AG09309 (cell line): ENCODE measurements at regions not wholly inside any gene's neighbourhood (a gene's known extent, or its start where the extent isn't known, plus 50 kb on each side); places are given as distances from the start of the nearest gene placed in this dataset.

Experiments used
- DNase-seq: peaks from one replicate; pipeline ENCODE4 v3.0.0-alpha.2; 2010; ENCODE audit warnings: low read depth
- H3K4me3 ChIP-seq: 2 replicates; pipeline ENCODE4 v1.5.1; 2011; ENCODE audit warnings: mild to moderate bottlenecking, low read depth, low read length, moderate library complexity; ENCODE audit not compliant: control insufficient read depth
- TF ChIP-seq, protein P1 (sequence below): IDR thresholded peaks from 2 replicates; pipeline ENCODE4 v1.5.1; 2011; ENCODE audit warnings: mild to moderate bottlenecking, low read depth, low read length, inconsistent platforms; ENCODE audit not compliant: insufficient read depth, control insufficient read depth; ENCODE audit errors: missing control alignments

DNA sequence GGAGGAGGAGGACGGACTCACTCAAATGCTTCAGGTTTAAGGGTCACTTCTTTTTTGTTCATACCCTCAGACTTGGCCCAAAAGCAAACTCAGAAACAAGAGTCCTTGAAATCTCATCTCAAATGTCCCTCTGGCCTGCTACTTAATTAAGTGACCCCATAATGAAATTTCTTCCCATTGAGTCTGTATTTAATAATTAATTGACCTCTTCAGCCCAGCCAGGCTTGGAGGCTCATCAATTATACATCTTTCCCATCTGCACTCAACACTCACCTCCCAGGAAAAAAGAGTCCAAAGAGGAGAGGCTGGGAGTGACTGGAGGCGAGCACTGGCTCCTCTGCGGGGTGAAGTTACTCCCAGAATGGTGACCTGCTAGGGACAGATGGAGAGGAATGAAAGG, 90.5 kb upstream of the EYA2 start:
- TF ChIP-seq, protein P1, sequence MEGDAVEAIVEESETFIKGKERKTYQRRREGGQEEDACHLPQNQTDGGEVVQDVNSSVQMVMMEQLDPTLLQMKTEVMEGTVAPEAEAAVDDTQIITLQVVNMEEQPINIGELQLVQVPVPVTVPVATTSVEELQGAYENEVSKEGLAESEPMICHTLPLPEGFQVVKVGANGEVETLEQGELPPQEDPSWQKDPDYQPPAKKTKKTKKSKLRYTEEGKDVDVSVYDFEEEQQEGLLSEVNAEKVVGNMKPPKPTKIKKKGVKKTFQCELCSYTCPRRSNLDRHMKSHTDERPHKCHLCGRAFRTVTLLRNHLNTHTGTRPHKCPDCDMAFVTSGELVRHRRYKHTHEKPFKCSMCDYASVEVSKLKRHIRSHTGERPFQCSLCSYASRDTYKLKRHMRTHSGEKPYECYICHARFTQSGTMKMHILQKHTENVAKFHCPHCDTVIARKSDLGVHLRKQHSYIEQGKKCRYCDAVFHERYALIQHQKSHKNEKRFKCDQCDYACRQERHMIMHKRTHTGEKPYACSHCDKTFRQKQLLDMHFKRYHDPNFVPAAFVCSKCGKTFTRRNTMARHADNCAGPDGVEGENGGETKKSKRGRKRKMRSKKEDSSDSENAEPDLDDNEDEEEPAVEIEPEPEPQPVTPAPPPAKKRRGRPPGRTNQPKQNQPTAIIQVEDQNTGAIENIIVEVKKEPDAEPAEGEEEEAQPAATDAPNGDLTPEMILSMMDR = no peak
- H3K4me3 ChIP-seq = no peak overlapping the region
- DNase-seq = no peak

DNA sequence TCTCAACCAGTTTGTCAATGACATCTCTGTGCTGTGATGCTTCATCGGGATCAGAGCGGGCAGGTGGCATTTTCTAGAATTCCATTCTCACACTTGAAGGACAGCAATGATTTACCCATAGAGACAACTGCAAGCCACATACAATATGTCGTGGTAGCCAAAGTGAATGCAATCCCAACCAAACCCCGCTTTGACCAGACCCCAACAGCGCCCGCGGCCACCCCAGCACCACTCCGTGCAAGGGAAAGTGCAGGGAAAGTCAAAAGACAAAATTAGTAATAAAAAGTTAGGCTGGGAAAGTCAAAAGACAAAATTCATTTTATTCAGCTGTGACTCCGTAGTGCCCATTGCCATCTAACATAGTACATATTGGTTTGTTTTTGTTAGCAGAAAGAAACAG, 88.8 kb upstream of the EYA2 start:
- TF ChIP-seq, protein P1 = no peak
- no peak overlapping the region for H3K4me3 ChIP-seq
- no peak for DNase-seq

DNA sequence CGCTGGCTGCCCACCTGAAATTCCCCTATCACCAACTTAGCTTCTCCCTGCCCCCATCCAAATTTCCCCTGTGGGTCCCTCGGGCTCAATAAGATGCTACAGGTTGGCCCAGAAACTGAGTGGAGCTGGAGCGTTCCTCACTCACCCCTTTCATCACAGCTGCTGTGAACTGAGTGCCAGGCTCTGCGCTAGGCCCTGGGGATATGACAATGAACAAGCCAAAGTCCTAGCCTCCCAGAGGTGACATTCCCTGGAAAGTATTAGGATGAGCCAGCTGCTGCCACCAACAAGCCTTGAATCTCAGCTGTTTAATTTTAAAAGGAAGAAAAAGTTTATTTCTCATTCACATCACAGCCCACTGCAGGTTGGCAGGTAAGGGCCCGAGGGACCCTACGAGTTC, 86.6 kb upstream of the EYA2 start:
- DNase-seq = no peak
- TF ChIP-seq, protein P1 = no peak
- no peak overlapping the region for H3K4me3 ChIP-seq

DNA sequence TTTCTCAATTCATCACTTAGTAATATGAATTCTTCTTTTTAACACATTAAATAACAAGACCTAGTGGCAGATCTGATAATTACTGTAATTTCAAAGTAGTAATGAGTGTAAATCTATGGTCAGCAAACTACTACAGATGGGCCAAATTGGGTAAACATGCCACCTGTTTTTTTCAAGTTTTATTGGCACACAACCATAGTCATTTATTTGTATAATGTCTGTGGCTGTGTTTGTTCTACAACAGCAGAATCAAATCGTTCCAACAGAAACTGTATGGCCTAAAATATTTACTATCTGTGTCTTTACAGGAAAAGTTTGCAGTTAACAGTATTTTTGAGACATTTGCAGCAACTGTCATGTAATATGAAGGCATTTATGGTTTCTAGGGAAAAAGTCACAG, 86.1 kb upstream of the EYA2 start:
- H3K4me3 ChIP-seq = no peak overlapping the region
- DNase-seq = no peak
- TF ChIP-seq, protein P1 = no peak

DNA sequence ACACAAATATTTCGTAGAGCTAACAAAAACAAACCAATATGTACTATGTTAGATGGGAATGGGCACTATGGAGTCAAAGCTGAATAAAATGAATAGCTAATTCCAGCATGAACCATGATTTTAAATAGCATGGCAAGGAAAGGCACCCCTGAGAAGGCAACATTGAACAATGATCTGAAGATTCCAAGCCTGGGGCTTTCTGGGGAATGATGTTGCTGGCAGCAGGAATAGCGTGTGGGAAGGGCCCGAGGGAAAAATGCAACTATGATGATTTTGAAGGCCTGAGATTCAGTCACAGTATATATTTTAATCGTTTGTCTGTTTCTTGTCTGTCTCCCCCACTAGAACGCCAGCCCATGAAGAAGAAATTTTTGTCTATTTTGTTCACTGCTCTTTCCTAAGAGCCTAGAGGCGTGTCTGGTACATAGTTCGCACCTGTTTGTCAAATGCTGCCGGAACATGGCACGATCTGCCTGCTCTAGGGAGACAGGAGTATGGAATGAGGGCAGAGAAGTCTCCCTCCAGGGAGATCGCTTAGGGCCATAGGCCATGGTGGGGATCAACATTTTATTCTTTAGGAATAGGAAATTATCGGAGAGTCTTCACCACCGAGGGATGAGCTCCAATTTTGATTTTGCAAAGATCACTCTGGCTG, 84.8 kb upstream of the EYA2 start:
- TF ChIP-seq, protein P1 = no peak
- DNase-seq = no peak
- no peak overlapping the region for H3K4me3 ChIP-seq

DNA sequence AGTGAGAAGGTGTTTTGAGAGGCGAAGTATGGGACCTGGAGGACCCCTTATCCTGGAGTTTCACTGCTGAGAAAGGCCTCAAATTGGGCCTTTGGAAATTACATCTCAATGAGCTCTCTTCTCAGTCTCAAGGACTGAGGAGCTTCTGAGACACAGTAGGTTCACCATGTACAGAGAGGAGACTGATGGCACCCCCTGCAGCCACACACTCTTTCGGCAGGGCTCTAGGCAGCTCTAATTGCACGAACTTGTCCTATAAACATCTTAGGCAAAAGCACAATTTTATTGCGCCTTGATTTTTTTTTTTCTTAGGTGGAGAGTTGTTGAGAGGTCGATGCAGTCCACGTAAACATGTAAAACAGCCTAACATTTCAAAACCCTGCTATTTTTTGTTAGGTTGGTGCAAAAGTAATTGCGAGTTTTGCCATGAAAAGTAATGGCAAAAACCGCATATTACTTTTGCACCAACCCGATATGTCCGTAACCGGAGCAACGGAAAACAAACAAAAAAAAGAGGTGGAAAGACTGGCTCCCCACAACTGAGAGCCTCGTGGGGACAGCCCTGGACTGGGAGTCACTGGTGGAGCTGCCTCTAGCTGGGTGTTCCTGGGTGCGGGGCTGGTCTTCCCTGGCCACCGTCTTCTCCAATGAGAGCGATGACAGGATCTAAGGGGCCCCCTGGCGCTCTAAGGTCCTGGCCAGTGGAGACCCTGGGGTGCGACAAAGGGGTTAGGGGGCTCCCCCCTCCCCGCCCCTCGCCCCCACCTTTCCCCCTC, 84.0 kb upstream of the EYA2 start:
- no peak overlapping the region for H3K4me3 ChIP-seq
- TF ChIP-seq, protein P1 = no peak
- DNase-seq = no peak
